OCI-LY7 (cell line): ENCODE measurements at regions not wholly inside any gene's neighbourhood (a gene's known extent, or its start where the extent isn't known, plus 50 kb on each side); places are given as distances from the start of the nearest gene placed in this dataset.

Experiments
- CTCF ChIP-seq: fragments of 200-600 bp; sonication (generic); conservative IDR thresholded peaks from 2 replicates; pipeline ENCODE4 v1.5.1; 2014; ENCODE audit warnings: mild to moderate bottlenecking, antibody characterized with exemption, low read length, moderate library complexity, mixed read lengths
- EZH2phosphoT487 ChIP-seq: fragments of 200-600 bp; sonication (generic); IDR thresholded peaks from 2 replicates; pipeline ENCODE4 v1.6.1; 2018; ENCODE audit warnings: low read depth, borderline replicate concordance, mild to moderate bottlenecking, mixed run types, antibody characterized with exemption, low read length, moderate library complexity, mixed read lengths

- TF ChIP-seq CTCF (no peak), EZH2phosphoT487 (no peak)
Measured at GRCh38 chr12:25332143-25332542, 81.4 kb upstream of the KRAS start.
